ENCODE measurements at regions not wholly inside any gene's neighbourhood (a gene's known extent, or its start where the extent isn't known, plus 50 kb on each side); places are given as distances from the start of the nearest gene placed in this dataset.

- TF ChIP-seq POLR2A (IDR thresholded peaks at IDR 0.05; ENCODE audit: low read depth, low read length) (no peak), FOS (IDR thresholded peaks at IDR 0.05; ENCODE audit: low read depth, low read length) (no peak), CTCF (conservative IDR thresholded peaks at IDR 0.05; ENCODE audit: low read depth, low read length) (no peak), RCOR1 (IDR thresholded peaks at IDR 0.05; ENCODE audit: insufficient replicate concordance, low read length) (no peak), RFX5 (IDR thresholded peaks at IDR 0.05; ENCODE audit: low read depth, low read length) (no peak), BHLHE40 (IDR thresholded peaks at IDR 0.05; ENCODE audit: low read depth, low read length) (no peak), CEBPB (IDR thresholded peaks at IDR 0.05; ENCODE audit: low read depth, low read length) (no peak), USF2 (IDR thresholded peaks at IDR 0.05; ENCODE audit: low read depth, low read length) (no peak), RAD21 (IDR thresholded peaks at IDR 0.05; ENCODE audit: low read length) (no peak), ELK1 (IDR thresholded peaks at IDR 0.05; ENCODE audit: borderline replicate concordance, low read depth, low read length) (no peak)
These were observed 557.6 kb downstream of the PRR16 start for GRCh38 chr5:121021681-121022080.

All from IMR-90 (cell line).